OCI-LY7 (cell line): ENCODE measurements at regions not wholly inside any gene's neighbourhood (a gene's known extent, or its start where the extent isn't known, plus 50 kb on each side); places are given as distances from the start of the nearest gene placed in this dataset.

Experiments
- CTCF ChIP-seq: fragments of 200-600 bp; sonication (generic); conservative IDR thresholded peaks from 2 replicates; pipeline ENCODE4 v1.5.1; 2014; ENCODE audit warnings: mild to moderate bottlenecking, antibody characterized with exemption, low read length, moderate library complexity, mixed read lengths
- EZH2phosphoT487 ChIP-seq: fragments of 200-600 bp; sonication (generic); IDR thresholded peaks from 2 replicates; pipeline ENCODE4 v1.6.1; 2018; ENCODE audit warnings: low read depth, borderline replicate concordance, mild to moderate bottlenecking, mixed run types, antibody characterized with exemption, low read length, moderate library complexity, mixed read lengths

- no peak for TF ChIP-seq CTCF
- no peak for TF ChIP-seq EZH2phosphoT487
Observed at GRCh38 chr6:54702772-54703171, 143.8 kb upstream of the FAM83B start.
